WTC11 (cell line): ENCODE measurements at regions not wholly inside any gene's neighbourhood (a gene's known extent, or its start where the extent isn't known, plus 50 kb on each side); places are given as distances from the start of the nearest gene placed in this dataset.

ENCODE experiments used
- ATAC-seq: fragments of 200-7000 bp; cut with Tn5 transposase; 2 replicates; pipeline ENCODE4 v1.10.0; 2021; ENCODE audit warnings: mild to moderate bottlenecking, moderate library complexity
- CTCF ChIA-PET: fragments of 300-600 bp; sonication (Branson Sonifier 250); formaldehyde crosslinking; loops from one replicate; lab custom pipeline; 2021; ENCODE audit warnings: antibody characterized with exemption; lab: Charles Lee
- POLR2A ChIA-PET: fragments of 350-600 bp; sonication (Branson Sonifier 250); formaldehyde crosslinking; loops from one replicate; lab custom pipeline; 2021; ENCODE audit warnings: antibody characterized with exemption; lab: Charles Lee
- DNase-seq: peaks from one replicate; pipeline ENCODE4 v3.0.0; 2021; ENCODE audit warnings: low spot score
- H3K27ac Mint-ChIP-seq: 2 replicates; pipeline ENCODE4 v1.8.0; 2021; ENCODE audit warnings: mixed read lengths
- H3K27me3 Mint-ChIP-seq: 2 replicates; pipeline ENCODE4 v1.8.0; 2021; ENCODE audit warnings: low read depth, mild to moderate bottlenecking, moderate library complexity, mixed read lengths
- H3K36me3 Mint-ChIP-seq: 2 replicates; pipeline ENCODE4 v1.8.0; 2021; ENCODE audit warnings: mixed read lengths
- H3K4me1 Mint-ChIP-seq: 2 replicates; pipeline ENCODE4 v1.8.0; 2022; ENCODE audit warnings: mixed read lengths
- H3K4me3 Mint-ChIP-seq: 2 replicates; pipeline ENCODE4 v1.8.0; 2021; ENCODE audit warnings: mild to moderate bottlenecking, moderate library complexity, mixed read lengths
- H3K9me3 Mint-ChIP-seq: 2 replicates; pipeline ENCODE4 v1.8.0; 2021; ENCODE audit warnings: mixed read lengths
- CBFB ChIP-seq: sonication (generic); formaldehyde crosslinking; IDR thresholded peaks from 2 replicates; pipeline ENCODE4 v1.8.1; 2022; ENCODE audit warnings: mild to moderate bottlenecking, low read depth, missing genetic modification reagents
- E2F1 ChIP-seq: sonication (generic); formaldehyde crosslinking; IDR thresholded peaks from 2 replicates; pipeline ENCODE4 v1.8.0; 2022; ENCODE audit warnings: mild to moderate bottlenecking, missing genetic modification reagents
- EMX1 ChIP-seq: fragments of 250-450 bp; sonication (Bioruptor Pico); IDR thresholded peaks from 2 replicates; pipeline ENCODE4 v1.8.0; 2021; ENCODE audit warnings: mild to moderate bottlenecking
- ETV6 ChIP-seq: sonication (generic); formaldehyde crosslinking; IDR thresholded peaks from 2 replicates; pipeline ENCODE4 v1.8.1; 2022; ENCODE audit warnings: mild to moderate bottlenecking, missing genetic modification reagents
- FOXJ3 ChIP-seq: sonication (generic); formaldehyde crosslinking; IDR thresholded peaks from 2 replicates; pipeline ENCODE4 v1.9.0; 2021; ENCODE audit warnings: missing genetic modification reagents, mild to moderate bottlenecking, borderline replicate concordance
- JAZF1 ChIP-seq: fragments of 250-450 bp; sonication (Bioruptor Pico); IDR thresholded peaks from 2 replicates; pipeline ENCODE4 v1.9.0; 2021; ENCODE audit warnings: moderate library complexity, mild to moderate bottlenecking, inconsistent platforms
- MYBL2 ChIP-seq: sonication (generic); formaldehyde crosslinking; IDR thresholded peaks from 2 replicates; pipeline ENCODE4 v1.8.1; 2023; ENCODE audit warnings: mild to moderate bottlenecking, moderate library complexity, missing genetic modification reagents
- NFATC4 ChIP-seq: fragments of 250-450 bp; sonication (Bioruptor Pico); IDR thresholded peaks from 2 replicates; pipeline ENCODE4 v1.9.0; 2021; ENCODE audit warnings: mild to moderate bottlenecking
- NR2C2 ChIP-seq: sonication (generic); formaldehyde crosslinking; IDR thresholded peaks from 2 replicates; pipeline ENCODE4 v1.8.0; 2022; ENCODE audit warnings: mild to moderate bottlenecking, missing genetic modification reagents
- PRDM15 ChIP-seq: sonication (generic); formaldehyde crosslinking; IDR thresholded peaks from 2 replicates; pipeline ENCODE4 v1.8.0; 2022; ENCODE audit warnings: missing genetic modification reagents
- RELA ChIP-seq: sonication (generic); formaldehyde crosslinking; IDR thresholded peaks from 2 replicates; pipeline ENCODE4 v1.8.1; 2022; ENCODE audit warnings: missing genetic modification reagents, mild to moderate bottlenecking, borderline replicate concordance
- RORB ChIP-seq: fragments of 250-450 bp; sonication (Bioruptor Pico); IDR thresholded peaks from 2 replicates; pipeline ENCODE4 v1.9.0; 2021; ENCODE audit warnings: mild to moderate bottlenecking
- SMAD4 ChIP-seq: sonication (generic); formaldehyde crosslinking; IDR thresholded peaks from 2 replicates; pipeline ENCODE4 v1.8.0; 2022; ENCODE audit warnings: mild to moderate bottlenecking, missing genetic modification reagents
- SP1 ChIP-seq: sonication (generic); formaldehyde crosslinking; conservative IDR thresholded peaks from 2 replicates; pipeline ENCODE4 v1.8.1; 2022; ENCODE audit warnings: missing genetic modification reagents
- TEAD4 ChIP-seq: sonication (generic); formaldehyde crosslinking; IDR thresholded peaks from 2 replicates; pipeline ENCODE4 v1.8.0; 2022; ENCODE audit warnings: mild to moderate bottlenecking, missing genetic modification reagents
- TP53 ChIP-seq: sonication (generic); formaldehyde crosslinking; IDR thresholded peaks from 2 replicates; pipeline ENCODE4 v1.8.1; 2023; ENCODE audit warnings: mild to moderate bottlenecking, missing genetic modification reagents
- USF2 ChIP-seq: sonication (generic); formaldehyde crosslinking; IDR thresholded peaks from 2 replicates; pipeline ENCODE4 v1.8.1; 2023; ENCODE audit warnings: mild to moderate bottlenecking, missing genetic modification reagents, moderate library complexity
- ZBTB43 ChIP-seq: sonication (generic); formaldehyde crosslinking; IDR thresholded peaks from 2 replicates; pipeline ENCODE4 v1.8.1; 2023; ENCODE audit warnings: mild to moderate bottlenecking, missing genetic modification reagents
- ZNF263 ChIP-seq: sonication (generic); formaldehyde crosslinking; IDR thresholded peaks from 2 replicates; pipeline ENCODE4 v1.8.1; 2022; ENCODE audit warnings: low read depth, mild to moderate bottlenecking, moderate library complexity, missing genetic modification reagents
- ZNF396 ChIP-seq: fragments of 250-450 bp; sonication (Bioruptor Pico); IDR thresholded peaks from 2 replicates; pipeline ENCODE4 v1.8.0; 2021; ENCODE audit warnings: mild to moderate bottlenecking, moderate library complexity, borderline replicate concordance
- ZNF532 ChIP-seq: fragments of 250-450 bp; sonication (Bioruptor Pico); IDR thresholded peaks from 2 replicates; pipeline ENCODE4 v1.9.0; 2021; ENCODE audit warnings: mild to moderate bottlenecking, borderline replicate concordance

- TF ChIP-seq ZNF532 (CRISPR knock-in tag) (no peak), JAZF1 (no peak), NFATC4 (CRISPR knock-in tag) (no peak), ZNF263 (CRISPR knock-in tag) (no peak)
These were observed 523.2 kb downstream of the GATA3 start (continued) for GRCh38 chr10:8577686-8578085.

GRCh38 chr10:8581521-8582225 is 527.2 kb downstream of the GATA3 start:
- Mint-ChIP-seq H3K9me3 (no peaks in the 10 kb centered on the region), H3K27ac (peak overlapping the region; percentile 22; the same call in 1 of the 2 replicates), H3K36me3 (no peaks in the 10 kb centered on the region), H3K4me3 (no peak overlapping the region), H3K4me1 (no peaks in the 10 kb centered on the region), H3K27me3 (no peaks in the 10 kb centered on the region)
- TF ChIP-seq E2F1 (CRISPR knock-in tag), result no peak
- no peak for ATAC-seq
- no peak for DNase-seq
- CTCF ChIA-PET, result no interaction called here
- POLR2A ChIA-PET, result no interaction called here

- ATAC-seq (no peak), DNase-seq (no peak)
- no peaks in the 10 kb centered on the region for H3K9me3 Mint-ChIP-seq
- H3K4me1 Mint-ChIP-seq, result no peaks in the 10 kb centered on the region
- no peak overlapping the region for H3K4me3 Mint-ChIP-seq
- ChIA-PET POLR2A (no interaction called here), CTCF (no interaction called here)
- H3K36me3 Mint-ChIP-seq, result no peaks in the 10 kb centered on the region
- H3K27me3 Mint-ChIP-seq, result no peaks in the 10 kb centered on the region
- TF ChIP-seq SP1 (CRISPR knock-in tag), result no peak
- H3K27ac Mint-ChIP-seq, result no peak overlapping the region
These were observed 528.6 kb downstream of the GATA3 start for GRCh38 chr10:8583096-8583495.

- ChIA-PET POLR2A (no interaction called here), CTCF (no interaction called here)
- no peak overlapping the region for H3K27ac Mint-ChIP-seq
- H3K27me3 Mint-ChIP-seq, result no peaks in the 10 kb centered on the region
- H3K9me3 Mint-ChIP-seq, result no peaks in the 10 kb centered on the region
- DNase-seq (no peak), ATAC-seq (no peak)
- no peak overlapping the region for H3K4me3 Mint-ChIP-seq
- no peaks in the 10 kb centered on the region for H3K4me1 Mint-ChIP-seq
- H3K36me3 Mint-ChIP-seq, result no peaks in the 10 kb centered on the region
- no peak for TF ChIP-seq ZNF396 (CRISPR knock-in tag)
- TF ChIP-seq EMX1 (CRISPR knock-in tag), result no peak
- TF ChIP-seq NR2C2 (CRISPR knock-in tag), result no peak
- TF ChIP-seq CBFB (CRISPR knock-in tag), result no peak
- TF ChIP-seq FOXJ3 (CRISPR knock-in tag), result no peak
- no peak for TF ChIP-seq USF2 (CRISPR knock-in tag)
- no peak for TF ChIP-seq TEAD4
- TF ChIP-seq TP53, result no peak
- TF ChIP-seq ZBTB43 (CRISPR knock-in tag), result no peak
- no peak for TF ChIP-seq MYBL2 (CRISPR knock-in tag)
- TF ChIP-seq RELA (CRISPR knock-in tag), result no peak
- no peak for TF ChIP-seq RORB (CRISPR knock-in tag)
- TF ChIP-seq PRDM15 (CRISPR knock-in tag), result no peak
- no peak for TF ChIP-seq ETV6
- TF ChIP-seq SMAD4, result no peak
These were observed 530.2 kb downstream of the GATA3 start for GRCh38 chr10:8584666-8585065.
